ENCODE measurements at regions not wholly inside any gene's neighbourhood (a gene's known extent, or its start where the extent isn't known, plus 50 kb on each side); places are given as distances from the start of the nearest gene placed in this dataset.

- TF ChIP-seq POLR2AphosphoS5 (IDR thresholded peaks at IDR 0.05) = no peak
- TF ChIP-seq CTCF (IDR thresholded peaks at IDR 0.05) = no peak
- TF ChIP-seq POLR2A (IDR thresholded peaks at IDR 0.05) = no peak
- no peak for TF ChIP-seq EP300 (IDR thresholded peaks at IDR 0.05)
Observed at GRCh38 chr4:104879367-104879766, 267.3 kb upstream of the TET2 start.
